Mucosa of stomach (tissue), 1 donor: ENCODE measurements at regions not wholly inside any gene's neighbourhood (a gene's known extent, or its start where the extent isn't known, plus 50 kb on each side); places are given as distances from the start of the nearest gene placed in this dataset.

Experiments
- H3K27me3 ChIP-seq: one replicate; pipeline ENCODE4 v1.7.0; 2013; ENCODE audit warnings: mild to moderate bottlenecking, low read length; ENCODE audit not compliant: control insufficient read depth, insufficient read depth
- H3K36me3 ChIP-seq: one replicate; pipeline ENCODE4 v1.7.0; 2013; ENCODE audit warnings: low read length; ENCODE audit not compliant: control insufficient read depth, insufficient read depth
- H3K4me1 ChIP-seq: one replicate; pipeline ENCODE4 v1.7.0; 2013; ENCODE audit warnings: mild to moderate bottlenecking, low read length; ENCODE audit not compliant: control insufficient read depth, insufficient read depth
- H3K4me3 ChIP-seq: one replicate; pipeline ENCODE4 v1.7.0; 2013; ENCODE audit warnings: low read length
- H3K9ac ChIP-seq: one replicate; pipeline ENCODE4 v1.7.0; 2013; ENCODE audit warnings: mild to moderate bottlenecking, low read length, moderate library complexity
- H3K9me3 ChIP-seq: one replicate; pipeline ENCODE4 v1.7.0; 2013; ENCODE audit warnings: mild to moderate bottlenecking, low read length, moderate library complexity; ENCODE audit not compliant: control insufficient read depth
- donor health status: Pancreatic carcinoma.

- H3K36me3 ChIP-seq: no peaks in the 10 kb centered on the region
- no peak overlapping the region for H3K4me3 ChIP-seq
- H3K9ac ChIP-seq: no peak overlapping the region
- H3K4me1 ChIP-seq: no peaks in the 10 kb centered on the region
- no peaks in the 10 kb centered on the region for H3K9me3 ChIP-seq
- H3K27me3 ChIP-seq: no peaks in the 10 kb centered on the region
Measured at GRCh38 chr9:16126042-16126441, 573.2 kb downstream of the CCDC171 start.

DNA sequence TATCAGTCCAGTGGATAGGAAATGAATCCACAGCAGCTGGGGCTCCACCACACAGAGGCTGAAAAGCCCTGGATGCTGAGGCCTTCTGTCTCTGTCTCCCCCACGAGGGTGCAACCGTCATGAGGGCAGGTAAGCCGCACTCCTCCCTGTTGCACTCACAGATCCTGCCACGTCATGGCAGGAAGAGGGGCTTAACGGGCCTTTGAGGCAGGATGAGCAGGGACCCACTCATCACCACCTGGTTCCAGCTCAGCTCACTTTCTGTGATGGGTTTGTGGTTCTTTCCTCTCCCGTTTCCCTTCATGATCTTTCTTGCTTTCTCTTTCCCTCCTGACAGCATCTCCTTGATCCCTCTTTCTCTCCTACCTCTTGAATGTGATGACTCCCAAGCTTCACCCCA is 575.2 kb downstream of the CCDC171 start:
- no peaks in the 10 kb centered on the region for H3K9me3 ChIP-seq
- no peaks in the 10 kb centered on the region for H3K36me3 ChIP-seq
- H3K4me3 ChIP-seq: no peak overlapping the region
- no peaks in the 10 kb centered on the region for H3K4me1 ChIP-seq
- H3K9ac ChIP-seq: no peak overlapping the region
- no peaks in the 10 kb centered on the region for H3K27me3 ChIP-seq

- Histone ChIP-seq H3K27me3 (peaks cover 2% of the 10 kb centered on the region), H3K4me1 (no peaks in the 10 kb centered on the region), H3K9ac (no peak overlapping the region), H3K9me3 (no peaks in the 10 kb centered on the region), H3K36me3 (no peaks in the 10 kb centered on the region), H3K4me3 (no peak overlapping the region)
Measured at GRCh38 chr9:16131264-16131663, 578.4 kb downstream of the CCDC171 start.

DNA sequence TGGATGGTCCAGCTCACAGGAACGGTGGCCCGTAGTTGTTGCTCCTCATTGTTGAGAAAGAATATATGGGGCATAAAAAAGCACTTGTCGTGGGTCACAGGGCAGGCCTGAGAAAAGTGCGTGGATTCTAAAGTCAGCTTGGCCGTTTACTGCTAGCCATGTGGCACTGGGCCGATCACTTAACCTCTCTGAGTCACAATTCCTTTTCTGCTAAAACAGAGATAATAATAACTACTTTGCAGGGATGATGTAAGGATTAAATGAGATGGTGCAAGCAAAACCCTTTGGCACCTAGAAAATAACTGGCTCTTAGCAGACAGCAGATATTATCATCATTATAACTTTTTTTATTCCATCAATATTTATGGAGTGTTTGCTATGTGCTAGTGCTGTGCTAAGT is 579.7 kb downstream of the CCDC171 start:
- Histone ChIP-seq H3K4me3 (no peak overlapping the region), H3K9ac (no peak overlapping the region), H3K9me3 (no peaks in the 10 kb centered on the region), H3K36me3 (no peaks in the 10 kb centered on the region), H3K27me3 (peaks cover 2% of the 10 kb centered on the region), H3K4me1 (no peaks in the 10 kb centered on the region)

- no peak overlapping the region for H3K9ac ChIP-seq
- peaks cover 2% of the 10 kb centered on the region for H3K27me3 ChIP-seq
- H3K4me1 ChIP-seq: no peaks in the 10 kb centered on the region
Measured at GRCh38 chr9:16133032-16133431, 580.2 kb downstream of the CCDC171 start.

GRCh38 chr9:16133556-16134227 is 580.8 kb downstream of the CCDC171 start:
- Histone ChIP-seq H3K36me3 (no peaks in the 10 kb centered on the region), H3K4me1 (no peaks in the 10 kb centered on the region), H3K4me3 (no peak overlapping the region)

More at GRCh38 chr9:16133032-16133431, 580.2 kb downstream of the CCDC171 start:
- no peak overlapping the region for H3K4me3 ChIP-seq
- no peaks in the 10 kb centered on the region for H3K9me3 ChIP-seq
- no peaks in the 10 kb centered on the region for H3K36me3 ChIP-seq

DNA sequence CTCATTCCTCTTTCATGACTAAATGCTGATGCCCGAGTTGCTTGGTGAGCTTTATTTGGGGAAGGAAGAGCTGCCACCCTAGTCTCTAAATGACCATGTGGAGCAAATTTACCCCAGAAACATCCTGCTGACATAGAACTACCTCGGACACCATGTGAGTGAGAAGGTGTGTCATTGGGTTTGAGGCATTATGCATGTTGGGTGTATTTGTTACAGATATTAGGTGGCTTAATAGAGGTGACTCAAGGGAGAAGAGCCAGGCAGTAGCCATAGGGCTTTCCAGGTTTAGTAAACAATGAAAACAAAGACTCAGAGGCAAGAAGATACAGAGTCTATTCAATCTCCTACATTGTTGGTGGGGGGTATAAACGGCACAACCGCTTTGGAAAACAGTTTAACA is 581.5 kb downstream of the CCDC171 start:
- Histone ChIP-seq H3K4me3 (no peak overlapping the region), H3K9ac (no peak overlapping the region), H3K36me3 (no peaks in the 10 kb centered on the region), H3K4me1 (no peaks in the 10 kb centered on the region), H3K9me3 (no peaks in the 10 kb centered on the region), H3K27me3 (peaks cover 2% of the 10 kb centered on the region)

More at GRCh38 chr9:16133556-16134227, 580.8 kb downstream of the CCDC171 start:
- Histone ChIP-seq H3K27me3 (peaks cover 2% of the 10 kb centered on the region), H3K9me3 (no peaks in the 10 kb centered on the region), H3K9ac (no peak overlapping the region)

- Histone ChIP-seq H3K27me3 (peaks cover 2% of the 10 kb centered on the region), H3K4me1 (no peaks in the 10 kb centered on the region), H3K9ac (no peak overlapping the region), H3K9me3 (no peaks in the 10 kb centered on the region), H3K4me3 (no peak overlapping the region), H3K36me3 (no peaks in the 10 kb centered on the region)
Measured at GRCh38 chr9:16135968-16136367, 583.1 kb downstream of the CCDC171 start.

DNA sequence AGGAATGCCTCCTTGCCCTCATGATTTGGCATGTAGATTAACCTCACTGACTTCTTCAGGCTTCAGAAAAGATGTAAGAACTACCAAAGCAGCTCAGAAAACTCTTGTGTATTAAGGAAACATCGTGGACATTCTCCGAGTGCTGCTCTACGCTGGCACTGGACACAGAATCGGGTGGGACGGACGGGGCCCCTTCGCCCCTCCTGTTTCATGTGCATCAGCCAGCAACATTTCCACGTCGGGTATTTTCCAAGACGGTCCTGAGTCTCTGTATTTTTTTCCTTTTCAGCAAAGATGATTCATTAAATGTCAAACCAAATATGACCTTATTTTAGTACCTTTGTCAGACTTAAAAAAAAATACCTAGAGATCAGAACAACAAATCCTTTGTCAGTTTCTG is 583.6 kb downstream of the CCDC171 start:
- Histone ChIP-seq H3K4me1 (no peaks in the 10 kb centered on the region), H3K36me3 (no peaks in the 10 kb centered on the region), H3K4me3 (no peak overlapping the region), H3K27me3 (peaks cover 2% of the 10 kb centered on the region), H3K9ac (no peak overlapping the region), H3K9me3 (no peaks in the 10 kb centered on the region)

DNA sequence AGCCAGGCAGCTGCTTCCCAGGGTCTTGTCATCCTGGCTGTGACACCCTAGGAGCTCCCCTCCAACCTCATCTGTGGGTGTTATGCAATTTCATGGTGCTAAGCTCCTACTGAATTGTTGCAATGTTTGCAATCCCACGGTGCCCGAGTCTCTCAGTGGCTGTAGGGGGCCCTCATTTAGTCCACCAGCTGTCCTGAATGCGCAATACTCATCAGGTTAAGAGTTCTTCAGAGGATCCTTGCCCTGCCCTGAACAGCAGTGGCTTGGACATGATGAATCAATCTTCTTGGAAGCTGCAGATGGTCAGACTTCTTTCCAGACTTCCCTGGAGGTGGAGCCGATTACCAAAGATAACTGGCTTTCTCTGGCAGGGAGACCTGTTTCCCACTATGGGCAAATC is 584.1 kb downstream of the CCDC171 start:
- Histone ChIP-seq H3K4me3 (no peak overlapping the region), H3K4me1 (no peaks in the 10 kb centered on the region), H3K36me3 (no peaks in the 10 kb centered on the region), H3K9me3 (no peaks in the 10 kb centered on the region), H3K9ac (no peak overlapping the region), H3K27me3 (peaks cover 2% of the 10 kb centered on the region)

DNA sequence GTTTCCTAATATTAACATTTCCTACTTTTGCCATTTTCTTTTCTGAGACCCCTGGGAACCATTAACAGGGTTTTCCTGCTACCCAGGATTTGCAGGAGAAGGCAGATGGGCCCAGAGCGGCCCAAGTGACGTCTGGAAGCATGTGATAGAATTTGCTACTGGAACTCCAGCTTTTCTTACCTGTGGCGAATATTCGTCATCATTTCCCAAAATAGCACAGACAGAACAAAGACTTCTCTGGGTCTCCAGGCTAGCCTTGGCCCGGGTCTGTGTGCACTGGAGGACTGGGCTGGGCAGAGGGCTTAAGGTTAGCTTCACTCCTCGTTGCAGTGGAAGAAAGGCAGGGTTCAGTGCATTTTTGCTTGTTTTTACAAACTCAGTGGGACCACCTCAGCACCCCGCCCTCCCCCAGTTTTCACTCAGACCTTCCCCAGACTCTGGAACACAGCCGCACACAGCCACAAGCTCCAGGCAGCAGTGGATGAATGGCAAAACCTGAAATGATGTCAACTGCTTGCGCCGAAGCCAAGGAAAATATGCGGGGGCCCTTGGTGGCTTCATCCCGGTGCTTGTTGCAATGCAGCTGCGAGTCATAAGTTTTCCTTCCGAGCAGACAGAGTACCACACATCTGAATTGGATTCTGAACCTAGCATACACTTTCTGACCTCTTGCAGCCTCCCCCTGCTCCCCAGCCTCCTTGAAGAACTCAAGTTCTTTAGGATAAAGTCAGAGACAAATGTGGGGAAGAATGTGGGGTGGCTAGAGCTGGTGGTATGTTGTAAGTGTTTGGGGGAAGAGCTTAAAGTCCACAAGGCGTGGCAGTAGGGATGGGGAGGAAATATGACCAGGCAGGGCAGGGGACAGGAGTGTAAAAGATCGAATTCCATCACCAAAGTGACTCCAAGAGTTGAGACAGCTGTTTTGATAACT is 586.0 kb downstream of the CCDC171 start:
- H3K36me3 ChIP-seq: no peaks in the 10 kb centered on the region
- H3K4me1 ChIP-seq: no peaks in the 10 kb centered on the region
- no peak overlapping the region for H3K4me3 ChIP-seq
- H3K9me3 ChIP-seq: no peaks in the 10 kb centered on the region
- no peak overlapping the region for H3K9ac ChIP-seq
- H3K27me3 ChIP-seq: peaks cover 2% of the 10 kb centered on the region

GRCh38 chr9:16139774-16140173 is 586.9 kb downstream of the CCDC171 start:
- H3K36me3 ChIP-seq: no peaks in the 10 kb centered on the region
- H3K9me3 ChIP-seq: no peaks in the 10 kb centered on the region
- no peak overlapping the region for H3K4me3 ChIP-seq
- H3K27me3 ChIP-seq: peaks cover 2% of the 10 kb centered on the region
- H3K4me1 ChIP-seq: no peaks in the 10 kb centered on the region
- no peak overlapping the region for H3K9ac ChIP-seq
